ENCODE measurements at regions not wholly inside any gene's neighbourhood (a gene's known extent, or its start where the extent isn't known, plus 50 kb on each side); places are given as distances from the start of the nearest gene placed in this dataset.

- TF ChIP-seq, protein P1, sequence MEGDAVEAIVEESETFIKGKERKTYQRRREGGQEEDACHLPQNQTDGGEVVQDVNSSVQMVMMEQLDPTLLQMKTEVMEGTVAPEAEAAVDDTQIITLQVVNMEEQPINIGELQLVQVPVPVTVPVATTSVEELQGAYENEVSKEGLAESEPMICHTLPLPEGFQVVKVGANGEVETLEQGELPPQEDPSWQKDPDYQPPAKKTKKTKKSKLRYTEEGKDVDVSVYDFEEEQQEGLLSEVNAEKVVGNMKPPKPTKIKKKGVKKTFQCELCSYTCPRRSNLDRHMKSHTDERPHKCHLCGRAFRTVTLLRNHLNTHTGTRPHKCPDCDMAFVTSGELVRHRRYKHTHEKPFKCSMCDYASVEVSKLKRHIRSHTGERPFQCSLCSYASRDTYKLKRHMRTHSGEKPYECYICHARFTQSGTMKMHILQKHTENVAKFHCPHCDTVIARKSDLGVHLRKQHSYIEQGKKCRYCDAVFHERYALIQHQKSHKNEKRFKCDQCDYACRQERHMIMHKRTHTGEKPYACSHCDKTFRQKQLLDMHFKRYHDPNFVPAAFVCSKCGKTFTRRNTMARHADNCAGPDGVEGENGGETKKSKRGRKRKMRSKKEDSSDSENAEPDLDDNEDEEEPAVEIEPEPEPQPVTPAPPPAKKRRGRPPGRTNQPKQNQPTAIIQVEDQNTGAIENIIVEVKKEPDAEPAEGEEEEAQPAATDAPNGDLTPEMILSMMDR (IDR thresholded peaks at IDR 0.05), result no peak
- no peak for TF ChIP-seq EZH2 (IDR thresholded peaks at IDR 0.05)
- TF ChIP-seq EZH2phosphoT487 (IDR thresholded peaks at IDR 0.05), result no peak
These were observed 740.1 kb downstream of the DNAJB9 start for GRCh38 chr7:109309790-109310189.

Data from neural progenitor cell (in vitro differentiated cells).